ENCODE measurements at regions not wholly inside any gene's neighbourhood (a gene's known extent, or its start where the extent isn't known, plus 50 kb on each side); places are given as distances from the start of the nearest gene placed in this dataset.

DNA sequence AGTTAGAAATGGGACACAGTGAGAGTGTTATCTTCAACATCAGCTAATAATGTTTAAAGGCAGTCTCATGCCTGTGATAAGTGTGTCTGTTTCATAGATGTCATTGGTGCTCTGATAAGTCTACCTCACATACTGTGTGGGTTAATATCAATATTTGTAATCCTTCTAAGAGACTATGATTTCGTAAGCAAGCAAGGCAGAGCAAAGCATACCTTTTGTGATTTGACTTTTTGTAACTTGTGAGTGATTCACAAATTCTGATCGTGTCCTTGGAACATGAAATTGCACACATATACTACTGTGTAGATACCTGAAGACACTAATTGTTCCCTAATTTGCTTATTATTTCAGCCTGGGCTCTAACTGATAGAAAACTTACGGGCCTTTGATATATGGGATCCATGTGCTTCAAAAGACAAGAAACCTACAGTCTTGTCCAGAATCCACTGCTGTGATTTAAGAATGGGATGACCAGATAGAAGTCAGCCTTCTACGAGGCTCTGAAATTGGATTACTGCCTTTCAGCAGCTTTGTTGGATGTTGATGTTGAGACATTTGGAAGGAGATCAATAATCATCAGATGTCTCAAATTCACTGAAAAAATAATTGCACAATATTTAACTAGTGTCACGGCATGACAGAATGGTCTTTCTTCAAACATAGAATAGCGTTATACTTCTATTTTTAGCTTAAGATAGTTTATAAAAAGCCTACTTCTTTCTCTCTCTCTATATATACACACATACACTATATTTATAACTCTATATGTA, 63.2 kb upstream of the KLF6 start:
- intact Hi-C loops (cut with micrococcal nuclease): no loop called here
- Mint-ChIP-seq H3K27ac (no peak overlapping the region), H3K4me3 (no peak overlapping the region), H3K27me3 (no peaks in the 10 kb centered on the region), H3K4me1 (peaks cover 29% of the 10 kb centered on the region), H3K9me3 (ENCODE audit: insufficient read depth) (no peaks in the 10 kb centered on the region)
- H3K4me1 ChIP-seq (ENCODE audit: control insufficient read depth in 2 of 2, insufficient read depth in 2 of 2, low read length in 2 of 2): peaks cover 15 to 22% of the 10 kb centered on the region in 2 donors
- no peaks in the 10 kb centered on the region for H3K9me3 ChIP-seq (ENCODE audit: control extremely low read depth in 1 of 3, control insufficient read depth in 2 of 3, insufficient read depth in 1 of 3, low read length in 2 of 3)
- POLR2A ChIA-PET: no interaction called here
- H3K27ac ChIP-seq (ENCODE audit: low read length in 2 of 2): no peak overlapping the region
- ATAC-seq (ENCODE audit: low read depth) (no peak), DNase-seq (no peak)
- TF ChIP-seq EZH2 (IDR thresholded peaks at IDR 0.05; ENCODE audit: borderline replicate concordance, insufficient read depth, low read depth, low read length, poor library complexity, severe bottlenecking): no peak
- TF ChIP-seq, protein P1, sequence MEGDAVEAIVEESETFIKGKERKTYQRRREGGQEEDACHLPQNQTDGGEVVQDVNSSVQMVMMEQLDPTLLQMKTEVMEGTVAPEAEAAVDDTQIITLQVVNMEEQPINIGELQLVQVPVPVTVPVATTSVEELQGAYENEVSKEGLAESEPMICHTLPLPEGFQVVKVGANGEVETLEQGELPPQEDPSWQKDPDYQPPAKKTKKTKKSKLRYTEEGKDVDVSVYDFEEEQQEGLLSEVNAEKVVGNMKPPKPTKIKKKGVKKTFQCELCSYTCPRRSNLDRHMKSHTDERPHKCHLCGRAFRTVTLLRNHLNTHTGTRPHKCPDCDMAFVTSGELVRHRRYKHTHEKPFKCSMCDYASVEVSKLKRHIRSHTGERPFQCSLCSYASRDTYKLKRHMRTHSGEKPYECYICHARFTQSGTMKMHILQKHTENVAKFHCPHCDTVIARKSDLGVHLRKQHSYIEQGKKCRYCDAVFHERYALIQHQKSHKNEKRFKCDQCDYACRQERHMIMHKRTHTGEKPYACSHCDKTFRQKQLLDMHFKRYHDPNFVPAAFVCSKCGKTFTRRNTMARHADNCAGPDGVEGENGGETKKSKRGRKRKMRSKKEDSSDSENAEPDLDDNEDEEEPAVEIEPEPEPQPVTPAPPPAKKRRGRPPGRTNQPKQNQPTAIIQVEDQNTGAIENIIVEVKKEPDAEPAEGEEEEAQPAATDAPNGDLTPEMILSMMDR (IDR thresholded peaks at IDR 0.05): no peak
- 100% methylated on average over 1 of the region's 6 CpGs for WGBS (ENCODE audit: insufficient coverage)
- no peaks in the 10 kb centered on the region for H4K20me1 ChIP-seq (ENCODE audit: control insufficient read depth, insufficient read depth, low read length, poor library complexity, severe bottlenecking)
- CTCF ChIA-PET: interaction anchor here (0.6 kb wide), 1 partner anchor 1945 kb away, joined by 5 read pairs; no protein-coding TSS in a partner anchor
- H3K36me3 ChIP-seq (replicated peaks in 1 of 2; ENCODE audit: control extremely low read depth in 1 of 2, control insufficient read depth in 1 of 2, extremely low read depth in 1 of 2, insufficient read depth in 2 of 2, low read length in 1 of 2): no peaks in the 10 kb centered on the region
- H2AFZ ChIP-seq (ENCODE audit: insufficient read depth, low read depth, low read length, poor library complexity, severe bottlenecking): no peak overlapping the region
- no peak overlapping the region for H3K4me3 ChIP-seq (ENCODE audit: control extremely low read depth in 1 of 5, extremely low read depth in 1 of 5, insufficient read depth in 1 of 5, low read depth in 2 of 5, low read length in 4 of 5)
- H3K79me2 ChIP-seq (ENCODE audit: control insufficient read depth, insufficient read depth, low read length): no peaks in the 10 kb centered on the region
- H3K4me2 ChIP-seq (replicated peaks; ENCODE audit: low read depth, low read length, poor library complexity, severe bottlenecking): no peak overlapping the region
- H3K27me3 ChIP-seq (replicated peaks in 1 of 4; ENCODE audit: control extremely low read depth in 1 of 4, control insufficient read depth in 3 of 4, insufficient read depth in 4 of 4, low read length in 3 of 4): no peaks in the 10 kb centered on the region
- no peak overlapping the region for H3K9ac ChIP-seq (ENCODE audit: low read length)

DNA sequence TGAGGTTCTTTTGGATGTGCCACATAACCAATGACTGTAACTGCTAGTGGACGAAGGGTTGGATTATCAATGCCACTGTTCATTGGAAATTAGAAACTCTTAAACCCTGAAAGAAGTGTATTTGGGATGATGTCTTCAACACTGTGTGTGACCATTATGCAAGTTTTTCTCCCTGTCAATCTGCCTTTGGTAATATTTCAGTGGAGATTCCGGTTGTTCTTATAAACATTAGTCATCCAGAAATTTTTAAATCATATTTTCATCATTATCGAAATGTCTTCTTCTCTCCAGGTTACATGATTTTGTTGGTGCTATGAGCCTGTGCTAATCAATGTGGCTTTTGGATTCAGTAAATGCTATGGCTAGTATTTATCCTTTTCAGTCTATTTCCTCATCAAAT, 61.7 kb upstream of the KLF6 start:
- H3K9me3 Mint-ChIP-seq (ENCODE audit: insufficient read depth): no peaks in the 10 kb centered on the region
- no peak overlapping the region for H3K4me3 Mint-ChIP-seq
- peaks cover 18% of the 10 kb centered on the region for H3K4me1 Mint-ChIP-seq
- no peak overlapping the region for H3K27ac Mint-ChIP-seq
- H3K9me3 ChIP-seq (ENCODE audit: control extremely low read depth in 1 of 3, control insufficient read depth in 2 of 3, insufficient read depth in 1 of 3, low read length in 2 of 3): no peaks in the 10 kb centered on the region
- DNase-seq: no peak
- no peak overlapping the region for H3K9ac ChIP-seq (ENCODE audit: low read length)
- no peak overlapping the region for H2AFZ ChIP-seq (ENCODE audit: insufficient read depth, low read depth, low read length, poor library complexity, severe bottlenecking)
- H3K27me3 ChIP-seq (replicated peaks in 1 of 4; ENCODE audit: control extremely low read depth in 1 of 4, control insufficient read depth in 3 of 4, insufficient read depth in 4 of 4, low read length in 3 of 4): no peaks in the 10 kb centered on the region
- 100% methylated on average over 1 of the region's 3 CpGs for WGBS (ENCODE audit: insufficient coverage)
- intact Hi-C loops (cut with micrococcal nuclease): no loop called here
- ATAC-seq (ENCODE audit: low read depth): no peak
- H3K4me1 ChIP-seq (ENCODE audit: control insufficient read depth in 2 of 2, insufficient read depth in 2 of 2, low read length in 2 of 2): peaks cover 11 to 14% of the 10 kb centered on the region in 2 donors
- CTCF ChIA-PET: no interaction called here
- H3K4me3 ChIP-seq (ENCODE audit: control extremely low read depth in 1 of 5, extremely low read depth in 1 of 5, insufficient read depth in 1 of 5, low read depth in 2 of 5, low read length in 4 of 5): no peak overlapping the region
- H4K20me1 ChIP-seq (ENCODE audit: control insufficient read depth, insufficient read depth, low read length, poor library complexity, severe bottlenecking): no peaks in the 10 kb centered on the region
- no peak for TF ChIP-seq EZH2 (IDR thresholded peaks at IDR 0.05; ENCODE audit: borderline replicate concordance, insufficient read depth, low read depth, low read length, poor library complexity, severe bottlenecking)
- TF ChIP-seq, protein P1 (IDR thresholded peaks at IDR 0.05): no peak
- H3K36me3 ChIP-seq (replicated peaks in 1 of 2; ENCODE audit: control extremely low read depth in 1 of 2, control insufficient read depth in 1 of 2, extremely low read depth in 1 of 2, insufficient read depth in 2 of 2, low read length in 1 of 2): no peaks in the 10 kb centered on the region
- no peaks in the 10 kb centered on the region for H3K79me2 ChIP-seq (ENCODE audit: control insufficient read depth, insufficient read depth, low read length)
- POLR2A ChIA-PET: interaction anchor here (0.7 kb wide), 2 partner anchors 53 to 70 kb away, joined by 5 to 6 read pairs; no protein-coding TSS in a partner anchor
- H3K4me2 ChIP-seq (replicated peaks; ENCODE audit: low read depth, low read length, poor library complexity, severe bottlenecking): no peak overlapping the region
- no peak overlapping the region for H3K27ac ChIP-seq (ENCODE audit: low read length in 2 of 2)
- no peaks in the 10 kb centered on the region for H3K27me3 Mint-ChIP-seq

Data from B cell (primary cell).